NOMO-1 treated with DMSO at 0.1 percent for 48 hours (cell line): ENCODE measurements at regions not wholly inside any gene's neighbourhood (a gene's known extent, or its start where the extent isn't known, plus 50 kb on each side); places are given as distances from the start of the nearest gene placed in this dataset.

Experiments used
- DNase-seq: peaks from one replicate; lab custom pipeline; 2025; ENCODE audit not compliant: unreplicated experiment; lab: John Stamatoyannopoulos, UW

DNA sequence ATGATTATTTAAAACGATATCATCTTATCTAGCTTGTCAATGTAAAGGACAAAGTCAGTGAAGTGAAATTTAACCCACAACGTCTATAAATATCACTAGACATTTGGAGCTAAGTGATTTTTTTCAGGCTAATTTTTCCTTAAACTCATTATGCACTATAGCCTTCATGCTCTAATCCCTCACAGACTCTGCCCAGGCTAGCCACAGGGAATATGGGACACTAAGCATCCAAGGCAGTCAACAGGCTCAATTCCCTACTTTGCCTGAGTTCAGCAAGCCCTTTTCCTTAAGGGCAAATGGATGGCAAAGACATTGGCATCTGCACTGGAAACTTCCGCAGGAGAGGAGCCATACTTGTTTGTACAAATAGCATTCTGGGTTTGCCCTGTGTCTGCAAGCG lies 577.0 kb downstream of the LMO4 start:
- no peak for DNase-seq

DNA sequence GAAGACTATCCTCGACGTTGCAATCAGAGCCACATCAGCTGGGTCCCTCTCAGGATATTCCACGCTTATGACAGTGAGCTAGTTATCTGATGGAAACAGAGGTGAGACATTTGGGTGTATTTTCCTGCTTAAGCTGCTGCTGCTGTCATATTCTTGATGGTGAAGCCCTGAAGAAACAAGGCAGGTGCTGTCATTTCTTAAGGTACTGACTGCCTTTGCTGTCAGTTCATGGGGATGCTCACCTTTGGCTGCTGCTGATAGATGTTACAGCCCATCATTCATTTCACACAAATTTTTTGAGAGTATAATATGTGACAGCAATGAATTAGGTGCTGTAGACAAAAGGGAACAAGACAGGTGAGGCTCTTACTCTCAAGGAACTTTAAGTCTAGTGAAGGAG lies 577.4 kb downstream of the LMO4 start:
- no peak for DNase-seq

DNA sequence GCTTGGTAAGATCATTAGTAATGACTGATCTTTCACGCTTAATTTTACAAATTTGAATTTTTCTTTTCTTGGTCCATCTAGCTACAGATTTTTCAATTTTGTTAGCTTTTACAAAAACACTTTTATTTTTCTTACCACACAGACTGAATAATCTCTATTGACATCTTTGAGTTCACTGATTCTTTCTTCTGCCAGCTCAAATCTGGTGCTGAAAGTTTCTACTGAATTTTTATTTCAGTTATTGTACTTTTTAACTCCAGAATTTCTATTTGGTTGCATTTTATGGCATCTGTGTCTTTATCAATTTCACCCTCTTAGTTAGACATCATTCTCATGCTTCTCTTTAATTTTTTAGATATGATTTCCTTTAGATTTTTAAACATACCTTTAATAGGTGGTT lies 584.7 kb downstream of the LMO4 start:
- no peak for DNase-seq

DNA sequence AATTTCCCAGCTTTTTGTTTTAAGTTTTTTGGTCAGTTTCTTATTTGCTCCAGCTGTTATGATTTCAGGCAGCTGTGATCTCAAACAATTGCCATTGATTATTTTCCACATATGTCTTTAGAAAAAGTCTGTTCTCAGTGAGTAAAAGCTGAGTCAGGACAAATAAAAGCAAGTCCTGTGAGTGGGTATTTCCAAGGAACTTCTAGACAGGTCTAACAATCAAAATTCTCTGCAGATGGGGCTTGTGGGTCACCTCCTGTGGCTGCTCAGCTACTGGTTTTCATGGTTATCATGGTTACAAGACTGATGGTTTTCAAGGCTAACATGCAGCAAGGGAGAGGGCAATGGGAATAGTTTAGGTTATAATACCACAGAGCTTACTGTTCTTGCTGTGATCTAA lies 585.7 kb downstream of the LMO4 start:
- no peak for DNase-seq

DNA sequence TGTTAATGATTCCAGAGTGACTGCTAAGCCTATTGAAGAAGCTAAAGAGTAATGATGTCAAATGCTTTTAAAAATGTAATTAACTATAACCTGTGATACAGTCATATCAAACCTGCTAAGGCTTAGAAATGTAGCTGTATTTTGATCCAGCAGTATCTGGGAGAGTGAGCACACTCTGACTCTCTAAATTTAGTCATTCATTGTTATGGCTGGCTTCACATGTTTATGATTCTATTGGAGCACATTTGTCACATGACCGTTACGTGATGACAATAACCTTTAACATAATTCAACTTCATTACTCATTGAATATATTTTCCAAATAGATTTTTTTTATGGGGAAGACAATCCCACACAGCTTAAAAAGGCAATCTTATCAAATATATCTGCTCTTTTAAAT lies 587.1 kb downstream of the LMO4 start:
- DNase-seq = no peak

DNA sequence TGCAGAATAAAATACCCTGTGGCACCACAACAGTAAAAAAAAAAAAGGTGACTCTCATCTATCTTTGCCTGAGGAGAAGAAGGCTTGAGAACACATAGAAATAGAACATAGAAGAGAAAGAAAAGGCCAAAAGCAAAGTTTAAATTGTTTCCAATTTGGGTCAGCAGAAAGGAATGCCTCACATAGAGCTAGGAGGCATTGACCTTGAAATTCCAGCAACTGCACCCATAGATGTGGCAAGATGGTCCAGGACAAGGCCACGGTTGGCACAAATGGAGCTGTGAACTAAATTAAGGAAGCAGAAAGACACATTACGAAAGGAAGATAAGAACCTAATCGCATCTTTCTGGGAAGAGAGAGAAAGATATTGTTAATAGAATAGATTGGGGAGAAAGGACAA lies 588.3 kb downstream of the LMO4 start:
- DNase-seq = no peak

DNA sequence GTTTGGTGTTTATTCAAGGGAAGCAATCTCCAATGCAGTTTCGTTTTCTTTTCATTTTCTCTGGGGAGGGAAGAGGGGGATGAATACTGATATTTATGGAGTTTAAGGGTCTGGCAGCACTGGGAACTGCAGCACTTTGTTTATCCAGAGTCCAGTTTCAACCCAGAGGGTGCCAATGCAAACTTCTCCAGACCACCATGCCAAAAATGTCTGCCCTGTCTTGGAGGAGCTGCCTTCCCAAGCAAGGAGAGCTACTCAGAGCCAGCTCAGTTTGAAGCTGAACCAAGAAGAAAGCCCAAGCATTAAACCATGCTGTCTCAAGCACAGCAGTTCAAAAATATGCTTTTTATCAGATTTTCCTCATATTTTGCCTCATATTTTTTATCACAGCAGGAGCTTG lies 589.7 kb downstream of the LMO4 start:
- no peak for DNase-seq

DNA sequence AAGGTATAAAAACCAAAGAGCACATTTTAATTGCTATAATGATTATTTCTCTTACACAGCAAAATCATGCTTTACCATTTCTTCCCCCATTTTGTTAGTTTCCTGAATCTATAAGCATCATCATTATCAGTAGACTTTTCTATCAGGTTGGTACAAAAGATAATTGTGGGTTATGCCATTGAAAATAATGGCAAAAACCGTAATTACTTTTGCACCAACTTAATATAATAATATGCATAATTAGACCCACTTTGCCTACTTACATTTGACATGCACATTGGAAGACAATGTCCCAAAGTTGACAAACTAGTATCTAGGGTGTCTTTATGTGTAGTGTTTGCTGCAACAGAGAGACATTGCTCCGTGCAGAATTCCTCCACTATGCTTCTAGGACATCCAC lies 594.2 kb downstream of the LMO4 start:
- DNase-seq = no peak

DNA sequence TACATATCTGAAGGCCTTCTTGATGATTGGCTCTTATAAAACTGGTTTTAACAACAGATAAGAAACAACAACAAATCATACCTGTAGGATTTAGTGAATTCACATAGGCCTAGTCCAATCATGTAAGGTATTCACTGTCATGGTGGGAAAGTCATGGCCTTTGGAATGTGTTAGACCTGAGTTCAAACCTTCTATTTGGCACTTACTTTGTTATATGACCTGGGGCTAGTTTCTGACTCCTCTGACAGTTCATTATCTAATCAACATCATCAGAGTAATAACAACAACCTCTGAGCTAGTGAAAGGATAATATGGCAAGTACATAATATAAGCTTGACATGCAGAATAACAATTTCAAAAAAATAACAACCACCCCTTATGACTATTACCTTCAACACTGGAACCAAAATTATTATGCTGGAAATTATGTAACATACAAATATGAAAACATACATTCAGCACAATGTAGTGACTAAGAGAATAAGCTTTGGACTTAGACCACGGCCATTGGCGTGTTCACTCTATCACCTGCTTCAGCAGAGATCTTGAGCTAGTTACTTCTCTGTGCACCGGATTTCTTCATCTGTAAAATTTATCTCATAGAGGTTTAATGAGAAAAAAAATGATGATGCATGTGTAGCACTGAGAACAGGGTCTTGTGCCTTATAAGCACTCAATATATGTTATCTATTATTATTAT lies 597.6 kb downstream of the LMO4 start:
- no peak for DNase-seq

DNA sequence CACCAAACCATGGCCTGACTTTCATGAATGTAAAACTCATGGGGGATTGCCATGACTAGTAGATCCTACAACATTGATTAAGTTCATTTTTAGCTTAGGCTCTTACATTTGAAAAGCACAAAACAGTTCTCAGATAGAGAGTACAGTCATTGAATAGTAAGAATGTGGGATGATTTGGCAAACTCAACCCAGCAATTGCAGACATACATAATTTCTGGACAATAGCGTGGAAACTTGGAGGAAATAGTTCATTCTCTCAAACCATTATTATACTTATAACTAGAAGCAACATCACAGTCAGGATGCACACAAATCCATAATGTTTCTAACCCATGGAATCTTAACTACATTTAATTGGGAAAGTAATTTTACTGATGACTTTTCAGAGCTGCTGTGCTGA lies 598.2 kb downstream of the LMO4 start:
- DNase-seq = no peak

DNA sequence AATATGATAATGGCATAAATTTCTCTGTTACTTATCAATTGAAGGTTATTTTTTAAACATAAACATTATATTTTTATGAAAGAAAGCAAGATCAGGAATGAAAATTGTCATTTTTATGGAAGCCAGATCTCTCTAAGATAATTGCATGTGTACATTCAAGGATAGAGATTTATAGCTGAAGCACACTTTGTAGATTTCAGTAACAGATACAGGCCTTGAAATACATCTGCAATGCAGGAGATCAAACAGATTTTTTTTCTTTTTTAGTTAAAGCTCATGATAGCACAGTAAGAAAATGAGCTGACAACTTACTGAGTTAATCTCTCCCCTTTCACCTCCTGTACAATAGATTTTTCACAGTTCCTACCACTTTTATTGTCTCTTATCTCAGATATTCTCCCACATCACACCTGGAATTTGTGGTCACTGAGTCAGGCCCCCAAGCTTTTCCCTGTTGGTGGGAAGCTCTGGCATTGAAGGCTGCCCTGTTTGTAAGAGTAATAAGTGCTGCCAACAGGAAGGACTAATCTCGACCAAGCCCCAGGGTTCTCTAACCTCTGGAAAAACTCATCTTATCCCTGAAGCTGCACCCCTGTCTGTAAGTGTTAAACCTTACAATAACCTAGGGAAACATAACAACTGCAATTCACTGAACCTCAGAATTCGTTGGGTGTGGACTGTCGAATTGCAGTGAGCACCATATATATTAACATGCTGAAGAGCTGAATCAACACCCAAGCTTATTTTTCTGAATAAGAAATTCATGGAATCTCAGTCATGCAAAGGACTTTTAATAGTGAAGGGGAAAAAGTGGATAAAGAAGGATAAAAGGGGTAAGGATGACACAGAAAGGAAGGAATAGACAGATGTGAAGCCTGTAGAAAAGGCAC lies 599.0 kb downstream of the LMO4 start:
- no peak for DNase-seq

DNA sequence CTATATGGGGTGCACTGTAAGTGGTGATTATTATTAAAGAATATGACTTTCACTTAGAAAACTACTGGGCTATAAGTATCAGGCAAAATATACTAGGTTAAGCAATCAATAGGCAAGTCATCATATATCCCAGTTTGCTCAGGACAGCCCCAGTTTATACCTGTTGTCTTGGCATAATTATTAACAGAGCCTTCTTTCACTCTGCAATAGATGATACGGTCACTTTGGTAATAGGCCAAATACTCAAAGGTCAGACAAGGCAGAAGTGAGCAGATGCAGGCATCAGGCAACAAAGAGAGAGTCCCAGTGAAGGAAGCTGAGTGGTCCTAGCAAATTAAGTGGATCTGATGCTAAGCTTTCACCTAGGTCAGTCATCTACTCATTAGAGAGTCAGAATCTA lies 599.9 kb downstream of the LMO4 start:
- no peak for DNase-seq

DNA sequence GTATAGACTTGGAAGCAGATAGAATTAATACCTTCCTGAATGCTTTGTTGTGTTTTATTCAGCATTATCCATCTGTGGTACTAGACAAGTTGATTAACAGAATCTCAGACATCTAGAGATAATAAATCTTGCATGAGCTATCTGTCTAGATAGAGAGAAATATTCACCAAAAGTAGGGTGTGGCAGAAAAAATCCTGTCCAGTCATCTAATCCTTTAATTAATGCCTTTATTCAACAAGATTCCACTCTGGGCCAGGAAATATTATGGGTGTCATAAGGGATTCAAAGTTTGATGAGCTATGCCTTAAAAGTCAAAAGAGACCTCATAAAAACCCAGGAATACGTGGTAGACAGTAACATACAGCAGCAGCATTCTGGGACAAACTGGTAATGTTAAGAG lies 601.2 kb downstream of the LMO4 start:
- DNase-seq = no peak

DNA sequence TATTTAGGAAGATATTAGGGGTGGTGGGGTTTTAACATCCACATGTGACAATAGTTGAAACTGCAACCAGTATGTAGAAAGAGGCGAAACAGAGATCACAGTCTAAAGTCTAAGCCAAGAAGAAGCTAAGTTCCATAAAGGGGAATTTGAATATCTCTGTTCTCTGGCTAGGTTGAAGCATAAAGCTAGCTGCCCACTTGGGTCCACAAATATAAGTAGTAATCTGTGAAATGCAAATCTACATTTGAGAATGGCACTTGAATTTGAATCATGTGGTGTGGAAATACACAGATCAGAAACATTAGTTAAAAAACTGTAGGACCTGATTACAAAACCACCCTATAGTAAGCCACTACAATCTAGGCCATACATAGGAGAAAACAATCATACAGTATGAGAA lies 602.1 kb downstream of the LMO4 start:
- DNase-seq = no peak

DNA sequence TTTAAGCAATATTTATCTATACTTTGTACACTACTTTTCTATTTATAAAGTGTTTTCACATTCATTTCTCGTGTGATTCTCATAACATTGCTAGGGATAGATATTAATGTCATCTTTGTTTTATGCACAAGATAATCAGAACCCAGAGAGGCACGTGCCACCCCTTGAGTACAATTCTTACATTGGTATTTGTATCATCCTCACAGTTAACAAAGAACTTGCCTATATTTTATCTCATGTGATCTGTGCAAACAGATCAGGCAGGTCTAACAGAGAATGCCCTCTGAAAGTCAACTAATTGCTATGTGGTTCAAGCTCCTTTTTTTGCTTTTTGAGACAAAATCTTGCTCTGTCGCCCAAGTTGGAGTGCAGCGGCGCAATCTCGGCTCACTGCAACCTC lies 604.5 kb downstream of the LMO4 start:
- no peak for DNase-seq

DNA sequence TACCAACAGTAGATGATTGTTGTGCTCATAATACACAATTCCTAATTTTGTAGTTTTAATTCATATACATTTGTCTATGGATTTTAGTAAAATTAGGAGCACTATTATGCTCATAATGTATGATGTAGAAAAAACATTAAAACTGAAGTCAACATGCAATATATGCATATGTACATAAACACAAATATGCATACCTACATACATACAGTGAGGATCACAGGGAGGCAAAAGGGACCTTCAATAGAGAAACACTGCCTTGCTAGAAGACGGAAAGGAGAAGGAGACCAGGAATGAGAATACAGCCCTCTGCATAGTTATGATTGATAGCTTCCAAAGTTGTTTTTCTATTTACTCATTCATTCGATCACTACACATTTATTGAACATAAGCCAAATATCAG lies 606.5 kb downstream of the LMO4 start:
- DNase-seq = no peak

DNA sequence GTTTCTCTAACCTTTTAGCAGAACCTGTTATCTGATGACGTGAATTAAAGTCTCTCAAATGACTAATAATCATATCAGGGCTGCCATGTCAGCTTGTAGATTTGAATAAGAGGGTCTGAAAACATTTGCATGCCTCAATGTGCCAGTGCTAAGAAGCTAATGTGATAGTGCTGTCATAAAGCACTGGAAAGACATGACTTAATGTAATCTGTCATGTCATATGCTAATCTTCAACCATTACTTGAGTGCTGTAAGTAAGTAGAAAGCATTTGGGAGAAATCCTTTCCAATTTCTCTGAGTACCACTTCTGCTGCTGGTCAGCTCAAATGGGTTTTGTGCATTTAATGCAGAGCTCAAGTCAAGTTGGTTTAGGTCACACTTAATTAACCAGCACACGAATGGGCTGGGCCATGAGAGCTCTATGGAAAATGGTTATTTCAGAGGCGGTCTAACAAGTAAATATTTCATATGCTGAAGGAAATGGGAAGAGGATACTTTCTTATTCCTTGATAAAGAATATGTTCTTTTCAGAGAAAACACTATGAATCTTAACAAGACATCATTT lies 609.2 kb downstream of the LMO4 start:
- no peak for DNase-seq

DNA sequence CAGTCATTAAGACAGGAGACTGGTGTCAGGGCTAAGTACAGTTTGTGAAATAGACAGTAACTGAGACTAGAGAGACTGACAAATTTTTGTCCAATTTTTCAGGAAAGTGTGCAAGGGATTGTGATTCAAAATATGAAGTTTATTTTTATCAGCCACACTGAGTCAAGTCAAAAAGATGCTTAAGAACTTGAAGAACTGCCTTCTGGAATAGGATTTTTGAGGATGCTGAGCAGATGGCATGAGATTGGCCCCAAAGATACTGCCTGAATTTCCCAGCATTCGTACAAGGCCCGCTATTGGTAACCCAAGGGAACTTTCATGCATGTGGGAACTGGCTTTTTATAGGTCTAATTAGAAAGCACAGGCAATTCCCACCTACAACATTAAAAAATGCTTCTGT lies 610.0 kb downstream of the LMO4 start:
- no peak for DNase-seq

DNA sequence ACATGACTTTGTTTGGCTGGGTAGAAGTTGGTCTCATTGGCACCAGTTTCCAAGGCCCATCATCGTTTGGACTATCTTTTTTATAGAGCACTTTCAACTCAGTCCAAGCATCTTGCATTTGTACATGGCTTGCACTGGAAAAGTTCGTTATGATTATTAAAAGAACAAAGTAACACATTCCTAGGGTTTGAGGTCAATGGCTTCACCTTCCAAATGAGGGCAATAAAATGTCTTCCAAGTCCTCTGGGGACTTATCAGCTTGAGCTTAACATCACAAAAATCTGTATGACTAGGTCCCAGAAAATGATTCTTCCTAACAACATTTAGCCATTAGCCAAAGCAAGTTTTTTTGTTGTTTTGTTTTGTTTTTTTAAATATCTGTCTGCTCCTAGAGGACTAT lies 610.8 kb downstream of the LMO4 start:
- DNase-seq = no peak

DNA sequence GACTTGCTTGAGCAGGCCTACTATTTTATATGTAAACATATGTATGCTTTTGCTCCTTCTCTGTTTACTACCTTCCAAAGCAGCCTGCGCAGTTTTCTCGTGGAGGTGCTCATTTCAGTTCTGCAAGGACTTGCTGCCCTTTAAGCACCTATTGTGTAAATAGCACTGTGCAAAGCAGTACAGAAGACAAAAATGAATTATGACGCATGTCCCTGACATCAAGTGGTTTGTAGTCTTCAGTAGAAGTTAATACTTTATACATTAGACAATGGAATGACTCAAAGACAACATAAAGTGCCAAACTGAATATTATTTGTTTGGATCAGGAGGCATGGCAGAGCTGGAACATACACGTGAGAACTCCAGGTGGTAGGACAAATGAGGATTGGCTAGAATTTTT lies 611.7 kb downstream of the LMO4 start:
- no peak for DNase-seq

DNA sequence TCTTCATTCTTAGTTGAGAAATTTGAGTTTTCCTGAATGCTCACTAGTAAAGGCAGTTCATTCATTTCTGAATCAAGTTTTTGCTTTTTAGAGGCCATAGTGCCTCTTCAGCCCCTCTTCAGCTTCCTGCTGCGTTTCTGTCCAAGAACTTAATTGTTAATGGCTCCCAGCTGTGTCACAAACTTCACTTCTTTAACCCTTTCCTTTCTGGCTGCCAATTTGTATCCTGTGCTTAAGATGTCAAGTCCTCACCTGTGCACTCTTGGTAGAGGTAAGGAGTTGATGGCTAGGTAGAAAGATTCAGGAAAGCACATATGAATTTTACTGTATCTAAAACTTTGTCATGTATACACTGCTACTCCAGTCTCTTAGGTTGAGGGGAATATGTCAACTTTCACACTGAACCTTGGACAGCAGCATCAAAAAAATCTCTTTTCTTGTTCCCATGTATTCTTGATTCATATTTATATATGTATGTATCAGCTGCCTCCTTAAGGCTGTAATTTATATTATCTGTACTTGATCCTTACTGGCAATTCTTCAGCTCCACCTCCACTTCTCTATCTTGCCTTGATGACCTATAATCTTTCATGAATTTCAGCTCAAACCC lies 612.8 kb downstream of the LMO4 start:
- DNase-seq = no peak

DNA sequence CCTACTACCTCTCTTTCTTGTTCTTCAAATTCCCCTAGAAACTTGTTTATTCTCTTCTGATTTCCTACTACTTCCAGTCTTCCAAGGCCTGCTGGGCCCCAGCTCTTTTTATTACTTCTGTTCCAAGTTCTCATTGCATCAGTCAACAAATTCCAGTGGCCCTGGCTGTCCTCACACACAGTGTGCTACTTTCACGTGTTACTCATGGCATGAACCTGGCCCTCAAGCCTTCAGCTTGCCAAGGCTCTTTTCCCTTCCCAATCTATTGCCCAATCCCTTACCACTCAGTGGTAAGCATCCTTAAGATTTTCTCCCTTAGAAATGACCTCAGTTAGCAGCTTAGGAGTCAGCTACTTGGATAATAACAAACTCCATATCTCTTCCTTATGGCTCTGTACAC lies 613.5 kb downstream of the LMO4 start:
- no peak for DNase-seq
